NCI-H82 treated with DMSO at 0.1 percent for 48 hours (cell line): ENCODE measurements at regions not wholly inside any gene's neighbourhood (a gene's known extent, or its start where the extent isn't known, plus 50 kb on each side); places are given as distances from the start of the nearest gene placed in this dataset.

Source experiments
- DNase-seq: peaks from one replicate; lab custom pipeline; 2025; ENCODE audit not compliant: unreplicated experiment; lab: John Stamatoyannopoulos, UW

- no peak for DNase-seq
Observed at GRCh38 chr9:129349665-129349947, 171.5 kb upstream of the IER5L start.

- no peak for DNase-seq
Observed at GRCh38 chr9:129348890-129349664, 171.0 kb upstream of the IER5L start.

DNA sequence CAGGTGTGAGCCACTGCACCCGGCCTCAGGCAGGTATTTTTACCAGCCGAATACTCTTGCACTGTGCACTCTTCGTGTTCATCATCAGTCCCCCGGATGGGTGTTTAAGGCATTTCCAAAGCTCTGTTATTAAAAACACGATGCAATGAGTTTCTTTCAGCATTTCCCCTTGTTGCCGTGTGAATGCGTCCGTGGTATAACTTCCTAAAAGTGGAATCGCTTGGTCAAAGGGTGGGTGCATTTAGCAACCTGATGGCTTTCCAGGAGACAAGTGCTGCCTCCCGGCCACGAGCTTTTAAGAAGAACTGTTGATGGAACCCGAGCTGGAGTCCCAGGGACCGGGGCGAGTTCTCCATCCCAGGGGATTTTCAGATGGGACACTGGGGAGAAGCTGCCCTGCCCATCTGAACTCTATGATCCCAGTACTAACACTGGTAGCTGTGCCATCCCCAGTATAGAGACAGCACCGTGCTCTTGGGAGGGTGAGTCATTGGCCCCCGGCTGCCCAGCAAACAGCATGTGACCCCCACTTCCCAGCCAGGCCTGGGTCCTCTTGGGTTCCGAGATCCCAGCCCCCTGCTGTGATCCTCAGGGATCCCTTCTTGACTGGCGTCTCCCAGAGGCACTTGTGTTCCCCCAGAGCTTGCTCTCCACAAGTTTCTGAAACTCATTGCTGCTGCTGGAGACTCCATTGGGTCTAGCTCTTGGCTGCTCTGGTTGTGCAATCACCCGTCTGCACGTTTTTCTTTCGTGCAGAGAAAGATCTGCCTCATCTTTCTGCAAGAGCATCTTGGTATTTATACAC, 169.5 kb upstream of the IER5L start:
- DNase-seq, result no peak

DNA sequence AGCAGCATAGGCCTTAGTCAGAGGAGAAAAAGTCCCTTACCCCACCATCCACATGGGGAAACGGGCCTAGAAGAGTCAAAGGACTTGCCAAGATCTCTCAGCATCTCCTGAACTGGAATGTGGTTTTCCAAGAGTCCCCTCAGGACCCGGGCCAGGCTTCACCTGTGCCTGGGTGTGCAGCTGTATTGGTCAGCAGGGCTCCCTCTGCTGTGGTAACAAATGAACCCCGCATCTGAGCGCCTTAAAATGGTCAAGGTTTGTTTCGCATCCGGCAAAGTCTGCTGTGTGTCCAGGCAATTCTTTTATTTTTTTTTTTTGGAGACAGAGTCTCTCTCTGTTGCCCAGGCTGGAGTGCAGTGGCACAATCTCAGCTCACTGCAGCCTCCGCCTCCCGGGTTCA, 168.0 kb upstream of the IER5L start:
- DNase-seq, result no peak

GRCh38 chr9:129344641-129345495, 166.8 kb upstream of the IER5L start:
- DNase-seq, result no peak

- no peak for DNase-seq
Observed at GRCh38 chr9:129343424-129344375, 165.6 kb upstream of the IER5L start.

DNA sequence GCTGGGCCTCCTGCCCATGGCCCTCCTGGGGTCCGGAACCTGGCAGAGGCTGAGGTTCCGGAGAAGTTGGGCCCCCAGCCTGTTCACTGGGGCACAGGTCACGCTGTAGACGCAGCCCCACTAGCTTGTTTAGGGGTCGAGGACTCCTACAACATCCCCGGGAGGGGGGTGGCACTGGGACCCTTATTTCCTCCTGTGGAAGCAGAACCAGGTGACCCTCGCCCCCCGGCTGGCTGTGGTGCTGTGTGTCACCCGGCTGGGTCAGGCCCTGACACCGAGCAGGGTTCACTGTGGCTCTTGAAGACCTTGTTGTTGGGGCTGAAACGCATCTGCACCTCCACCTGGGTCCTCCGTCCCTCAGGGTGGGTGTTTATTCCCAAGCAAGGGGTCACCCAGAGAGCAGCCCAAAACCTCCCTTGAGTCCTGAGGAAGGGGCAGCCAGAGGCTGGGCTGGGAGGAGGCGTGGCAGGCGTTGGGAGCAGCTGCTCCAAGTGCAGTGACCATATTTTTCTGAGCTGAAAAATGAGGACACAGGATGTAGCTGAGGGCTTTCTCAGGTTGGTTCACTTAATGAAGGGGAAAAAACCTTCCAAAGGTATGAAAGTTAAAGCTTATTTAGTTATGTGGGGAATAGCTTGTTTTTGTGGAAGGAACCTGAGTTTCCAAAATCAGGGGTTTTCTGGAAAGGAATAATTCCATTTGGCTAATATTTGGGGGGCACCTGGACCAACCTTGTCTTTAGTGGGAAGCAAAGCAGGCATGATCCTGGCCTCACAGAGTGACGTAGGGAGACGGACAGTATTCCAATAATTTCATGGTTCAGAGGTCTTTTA, 164.7 kb upstream of the IER5L start:
- no peak for DNase-seq

DNA sequence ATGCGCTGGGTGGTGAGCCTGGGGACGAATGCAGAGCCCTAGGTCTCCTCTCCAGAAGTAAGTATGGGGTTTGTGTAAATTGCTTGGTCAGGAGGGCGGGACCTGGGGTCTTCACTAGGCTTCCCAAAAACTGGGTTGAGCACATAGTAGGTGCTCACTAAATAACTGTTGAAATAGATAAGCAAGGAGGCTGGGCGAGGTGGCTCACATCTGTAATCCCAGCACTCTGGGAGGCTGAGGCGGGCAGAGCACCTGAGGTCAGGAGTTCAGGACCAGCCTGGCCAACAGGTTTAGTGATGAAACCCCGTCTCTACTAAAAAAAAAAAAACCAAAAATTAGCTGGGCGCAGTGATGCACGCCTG, 163.9 kb upstream of the IER5L start:
- DNase-seq, result no peak

DNA sequence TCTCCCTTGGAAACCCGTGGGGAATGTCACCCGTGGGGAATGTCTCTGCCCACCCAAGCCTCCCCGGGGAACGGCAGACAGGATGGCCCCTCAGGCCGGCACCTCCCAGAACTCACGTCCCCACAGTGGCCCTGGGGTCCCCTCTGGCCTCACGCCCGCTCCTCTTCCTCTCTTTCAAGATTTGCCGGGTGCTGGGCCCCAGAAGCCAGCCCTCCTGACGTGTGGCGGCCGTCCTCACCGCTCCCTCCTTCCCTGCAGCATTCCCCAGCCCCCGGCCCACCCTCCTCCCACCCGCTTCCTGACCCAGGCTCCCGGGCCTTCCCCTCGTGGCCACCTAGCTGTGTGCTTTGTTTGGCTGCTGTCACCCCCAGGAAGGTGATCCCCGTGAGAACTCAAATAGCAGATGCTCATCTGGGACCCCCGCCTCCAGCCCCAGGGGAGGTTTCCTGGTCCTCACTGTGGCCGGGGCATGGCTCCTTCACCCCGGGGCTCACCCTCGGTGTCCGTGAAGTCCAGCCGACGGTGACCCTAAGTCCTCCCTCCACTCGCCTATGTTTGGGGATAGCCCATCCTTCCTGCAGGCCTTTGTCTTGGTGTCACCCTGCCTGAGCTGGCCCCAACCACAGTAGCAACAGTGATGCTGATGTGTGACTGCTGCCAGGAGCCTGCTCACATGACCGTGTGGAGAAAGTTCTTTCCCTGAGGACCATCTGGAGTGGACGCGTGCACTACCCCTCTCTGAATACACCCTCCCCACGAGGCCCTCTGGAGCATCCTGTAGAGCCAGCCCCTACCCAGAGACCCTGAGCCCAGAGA, 163.3 kb upstream of the IER5L start:
- no peak for DNase-seq

DNA sequence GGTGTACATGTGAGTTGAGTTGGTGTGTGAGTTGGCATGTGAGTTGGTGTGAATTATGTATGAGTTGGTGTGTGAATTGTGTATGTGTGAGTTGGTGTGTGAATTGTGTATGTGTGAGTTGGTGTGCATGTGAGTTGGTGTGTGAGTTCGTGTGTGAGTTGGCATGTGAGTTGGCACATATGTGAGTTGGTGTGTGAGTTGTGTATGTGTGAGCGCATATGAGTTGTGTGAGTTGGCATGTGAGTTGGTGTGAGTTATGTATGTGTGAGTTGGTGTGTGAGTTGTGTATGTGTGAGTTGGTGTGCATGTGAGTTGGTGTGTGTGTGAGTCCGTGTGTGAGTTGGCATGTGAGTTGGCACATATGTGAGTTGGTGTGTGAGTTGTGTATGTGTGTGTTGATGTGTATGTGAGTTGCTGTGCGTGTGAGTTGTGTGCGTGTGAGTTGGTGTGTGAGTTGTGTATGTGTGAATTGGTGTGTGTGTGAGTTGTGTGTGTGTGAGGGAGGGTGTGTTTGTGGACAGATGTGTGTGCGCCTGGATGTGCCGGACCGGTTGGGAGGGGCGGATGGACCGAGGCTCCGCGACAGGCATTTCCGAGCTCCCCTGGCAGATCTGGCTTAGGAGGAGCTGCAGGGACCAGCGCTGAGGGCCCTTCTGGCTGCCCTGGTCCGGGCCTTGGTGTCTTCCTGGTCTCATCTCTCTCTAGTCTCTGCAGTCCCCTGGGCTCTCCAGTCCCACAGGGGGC, 162.5 kb upstream of the IER5L start:
- no peak for DNase-seq

DNA sequence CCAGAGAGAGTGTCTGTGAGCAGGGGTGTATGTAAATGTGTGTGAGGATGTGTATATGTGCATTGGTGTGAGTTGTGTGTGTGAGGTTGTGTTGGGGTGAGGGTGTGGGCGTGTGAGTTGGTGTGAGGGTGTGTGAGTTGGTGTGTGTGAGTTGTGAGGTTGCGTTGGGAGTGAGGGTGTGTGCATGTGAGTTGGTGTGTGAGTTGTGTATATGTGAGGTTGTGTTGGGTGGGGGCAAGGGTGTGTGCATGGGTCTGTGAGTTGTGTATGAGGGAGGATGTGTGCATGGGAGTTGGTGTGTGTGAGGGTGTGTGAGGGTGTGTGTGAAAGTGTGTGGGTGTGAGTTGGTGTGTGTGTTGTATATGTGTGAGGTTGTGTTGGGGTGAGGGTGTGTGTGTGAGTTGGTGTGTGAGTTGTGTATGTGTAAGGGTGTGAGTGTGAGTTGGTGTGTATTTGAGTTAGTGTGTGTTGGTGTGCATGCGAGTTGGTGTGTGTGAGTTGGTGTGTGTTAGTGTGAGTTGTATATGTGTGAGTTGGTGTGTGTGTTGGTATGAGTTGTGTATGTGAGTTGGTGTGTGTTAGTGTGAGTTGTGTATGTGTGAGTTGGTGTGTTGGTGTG, 161.6 kb upstream of the IER5L start:
- no peak for DNase-seq

DNA sequence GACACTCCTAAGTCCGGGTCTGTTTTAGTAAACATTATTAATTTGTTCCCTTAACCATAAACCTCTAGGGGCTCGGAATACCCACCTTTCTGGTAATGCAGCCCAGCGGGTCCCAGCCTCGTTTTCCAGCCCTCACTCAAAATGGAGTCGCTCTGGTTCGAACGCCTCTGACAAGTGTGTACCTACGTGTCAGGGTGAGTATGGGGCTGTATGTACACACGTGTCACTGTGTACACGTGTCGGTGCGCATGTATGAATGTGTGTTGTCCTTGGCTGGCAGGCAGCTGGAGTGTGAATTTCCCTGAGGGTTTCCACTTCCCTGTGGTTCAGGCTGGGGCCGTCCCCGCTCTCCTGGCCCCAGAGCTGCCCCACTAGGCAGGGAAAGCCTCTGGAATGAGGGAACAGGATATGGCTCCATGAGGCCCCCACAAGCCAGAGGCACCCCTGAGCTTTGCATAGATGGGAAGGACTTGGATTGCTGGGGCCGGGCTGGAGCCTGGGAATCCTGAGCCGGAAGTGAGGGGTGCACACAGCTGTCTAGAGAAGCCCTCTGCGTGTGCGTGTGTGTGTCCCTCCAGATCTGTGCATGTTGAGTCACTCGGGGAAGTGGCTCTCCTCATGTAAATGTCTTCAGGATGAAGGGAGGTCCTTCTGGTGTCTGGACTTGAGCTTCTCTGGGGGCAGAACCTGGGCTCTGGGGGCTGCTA, 160.8 kb upstream of the IER5L start:
- no peak for DNase-seq

DNA sequence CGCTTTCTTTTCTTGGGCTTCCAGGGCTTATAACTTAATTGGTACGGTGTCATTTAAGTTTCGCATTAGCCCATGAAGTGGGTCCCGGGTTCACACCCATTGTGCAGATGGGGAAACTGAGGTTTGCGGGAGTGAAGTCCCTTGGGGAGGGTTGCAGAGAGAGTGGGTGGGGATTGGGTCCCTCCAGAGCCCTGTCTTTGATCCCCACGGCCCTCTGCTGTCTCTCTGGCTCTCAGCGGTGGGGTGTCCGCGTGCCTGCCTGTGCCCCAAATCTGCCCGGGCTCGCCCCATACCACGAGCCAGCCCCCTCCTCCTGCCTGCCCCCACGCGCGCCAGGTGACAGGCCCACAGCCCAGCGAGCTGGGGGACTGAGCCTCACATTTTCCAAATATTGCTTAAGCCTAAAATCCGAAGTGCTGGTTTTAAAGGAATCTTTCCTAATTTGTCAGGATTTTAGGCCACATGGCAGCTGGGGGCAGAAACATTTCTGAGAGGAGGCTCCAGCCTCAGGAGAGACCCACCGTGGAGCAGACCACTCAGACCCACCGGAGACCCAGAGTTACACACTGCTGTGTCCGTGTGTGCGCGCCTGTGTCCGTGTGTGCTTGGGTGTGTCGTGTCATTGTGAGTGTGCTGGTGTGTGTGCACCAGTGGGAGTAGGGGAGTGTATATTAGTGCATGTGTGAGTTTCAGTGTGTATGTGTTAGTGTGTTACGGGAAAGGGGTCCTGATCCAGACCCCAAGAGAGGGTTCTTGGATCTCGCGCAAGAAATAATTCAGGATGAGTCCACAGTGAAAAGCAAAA, 159.5 kb upstream of the IER5L start:
- DNase-seq, result no peak

GRCh38 chr9:129336601-129337331, 158.7 kb upstream of the IER5L start:
- DNase-seq, result no peak

DNA sequence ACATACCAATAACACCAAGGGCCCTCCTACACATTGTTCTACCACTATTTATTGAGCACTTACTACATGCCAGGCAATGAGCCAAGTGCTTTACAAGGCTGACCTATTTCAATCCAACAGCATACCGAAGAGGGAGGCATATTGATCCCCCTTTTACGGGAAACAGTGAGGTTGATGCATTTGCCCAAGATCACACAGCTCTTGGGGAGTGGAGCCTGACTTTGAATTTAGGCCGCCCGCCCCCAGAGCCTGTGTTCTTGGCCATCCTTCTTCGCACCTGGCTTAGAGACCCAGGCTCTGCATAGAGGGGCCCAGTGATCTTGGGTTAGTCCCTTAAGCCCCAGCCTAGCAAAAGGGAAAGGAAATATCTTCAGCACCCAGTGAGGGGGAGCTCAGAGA, 158.1 kb upstream of the IER5L start:
- no peak for DNase-seq
